Small intestine (tissue), 7 donors: ENCODE measurements at regions not wholly inside any gene's neighbourhood (a gene's known extent, or its start where the extent isn't known, plus 50 kb on each side); places are given as distances from the start of the nearest gene placed in this dataset.

Source experiments
- DNase-seq, 2 donors: peaks; one replicate each; pipeline versions ENCODE4 v3.0.0 to v3.0.0-alpha.2; 2013
- FAIRE-seq: peaks from 2 replicates; lab custom pipeline; 2012; peaks lifted over from hg19 to GRCh38; lab: Jason Lieb, UNC
- H3K27ac ChIP-seq, 3 donors: one replicate each; pipeline ENCODE4 v1.5.1; 2013; ENCODE audit warnings: low read length in 2 of 3, mild to moderate bottlenecking in 2 of 3, control low read depth in 1 of 3, inconsistent platforms in 1 of 3, low read depth in 1 of 3, moderate library complexity in 1 of 3
- H3K27me3 ChIP-seq, 3 donors: one replicate each; pipeline ENCODE4 v1.6.1; 2013; ENCODE audit warnings: low read length in 3 of 3, inconsistent platforms in 1 of 3; ENCODE audit not compliant: control insufficient read depth in 3 of 3, insufficient read depth in 3 of 3
- H3K36me3 ChIP-seq, 3 donors: one replicate each; pipeline ENCODE4 v1.6.1; 2013; ENCODE audit warnings: low read length in 3 of 3, inconsistent platforms in 1 of 3, low read depth in 1 of 3, mild to moderate bottlenecking in 1 of 3, moderate library complexity in 1 of 3; ENCODE audit not compliant: control insufficient read depth in 3 of 3, insufficient read depth in 2 of 3
- H3K4me1 ChIP-seq, 3 donors: one replicate each; pipeline ENCODE4 v1.6.1; 2013; ENCODE audit warnings: low read length in 2 of 3, inconsistent platforms in 1 of 3, low read depth in 1 of 3, mild to moderate bottlenecking in 1 of 3, moderate library complexity in 1 of 3; ENCODE audit not compliant: control insufficient read depth in 3 of 3, insufficient read depth in 2 of 3
- H3K4me3 ChIP-seq, 3 donors: one replicate each; pipeline ENCODE4 v1.5.1; 2013; ENCODE audit warnings: low read length in 3 of 3, control low read depth in 1 of 3, inconsistent platforms in 1 of 3, low read depth in 1 of 3, mild to moderate bottlenecking in 1 of 3, moderate library complexity in 1 of 3
- H3K9me3 ChIP-seq, 2 donors: one replicate each; pipeline ENCODE4 v1.6.1; 2013; ENCODE audit warnings: low read depth in 1 of 2, low read length in 1 of 2; ENCODE audit not compliant: control insufficient read depth in 2 of 2, insufficient read depth in 1 of 2
- WGBS, 3 donors: extraction: QIAGEN DNeasy Blood & Tissue Kit; methylation state at CpG; one replicate each; pipeline ENCODE4 v1.1.7; 2013; 5-methylcytosine and 5-hydroxymethylcytosine counted together
- donor health status: healthy with polysubstance abuse.
- donor health status: control.
- donor health status: control.
- donor health status: Bipolar disorder and iron deficiency.
- donor health status: healthy.

DNA sequence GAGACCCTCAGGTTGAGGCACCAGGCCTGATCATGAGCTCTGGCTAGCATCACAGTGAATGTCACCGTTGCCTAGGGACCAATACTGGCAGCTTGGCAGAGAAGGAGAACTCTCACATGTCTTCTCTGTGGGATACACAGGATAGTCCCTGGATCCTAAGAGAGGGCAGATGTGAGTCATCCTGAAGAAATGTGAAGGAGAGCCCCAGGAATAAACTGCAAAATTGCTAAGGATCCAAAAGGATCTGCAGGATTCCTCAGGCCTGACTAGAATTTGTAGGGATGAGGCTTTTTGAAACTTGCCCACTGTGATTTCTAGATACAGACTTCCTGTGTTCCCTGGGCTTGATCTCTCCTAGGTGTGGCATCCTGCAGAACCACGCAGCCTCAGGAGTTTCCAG, 785.9 kb upstream of the TSPY4 start:
- DNase-seq (no peak), FAIRE-seq (no peak)
- Histone ChIP-seq H3K27me3 (no peaks in the 10 kb centered on the region), H3K4me1 (no peaks in the 10 kb centered on the region), H3K36me3 (no peaks in the 10 kb centered on the region), H3K27ac (no peak overlapping the region), H3K4me3 (no peak overlapping the region), H3K9me3 (peaks cover 0 to 3% of the 10 kb centered on the region in 2 donors)
- whole genome bisulfite sequencing, 3 donors: 59 to 83% methylated on average over 2 of the region's 2 CpGs; no CpG with 5 or more reads in 1 of the 3 donors

GRCh38 chrY:8552168-8552805, 785.0 kb upstream of the TSPY4 start:
- H3K9me3 ChIP-seq: peaks cover 0 to 3% of the 10 kb centered on the region in 2 donors
- no peak overlapping the region for H3K27ac ChIP-seq
- no peaks in the 10 kb centered on the region for H3K4me1 ChIP-seq
- WGBS, 3 donors: 48 to 73% methylated on average over 1 of the region's 1 CpG; no CpG with 5 or more reads in 1 of the 3 donors
- DNase-seq: no peak
- H3K4me3 ChIP-seq: no peak overlapping the region
- FAIRE-seq: no peak
- H3K36me3 ChIP-seq: no peaks in the 10 kb centered on the region
- H3K27me3 ChIP-seq: no peaks in the 10 kb centered on the region

- Histone ChIP-seq H3K27ac (no peak overlapping the region), H3K4me3 (no peak overlapping the region), H3K9me3 (peaks cover 0 to 3% of the 10 kb centered on the region in 2 donors), H3K4me1 (no peaks in the 10 kb centered on the region), H3K36me3 (no peaks in the 10 kb centered on the region), H3K27me3 (no peaks in the 10 kb centered on the region)
- DNase-seq (no peak), FAIRE-seq (no peak)
- 65 to 77% methylated on average over 8 of the region's 8 CpGs; no CpG with 5 or more reads in 1 of the 3 donors for WGBS, 3 donors
Measured at GRCh38 chrY:8553614-8554013, 783.6 kb upstream of the TSPY4 start.

DNA sequence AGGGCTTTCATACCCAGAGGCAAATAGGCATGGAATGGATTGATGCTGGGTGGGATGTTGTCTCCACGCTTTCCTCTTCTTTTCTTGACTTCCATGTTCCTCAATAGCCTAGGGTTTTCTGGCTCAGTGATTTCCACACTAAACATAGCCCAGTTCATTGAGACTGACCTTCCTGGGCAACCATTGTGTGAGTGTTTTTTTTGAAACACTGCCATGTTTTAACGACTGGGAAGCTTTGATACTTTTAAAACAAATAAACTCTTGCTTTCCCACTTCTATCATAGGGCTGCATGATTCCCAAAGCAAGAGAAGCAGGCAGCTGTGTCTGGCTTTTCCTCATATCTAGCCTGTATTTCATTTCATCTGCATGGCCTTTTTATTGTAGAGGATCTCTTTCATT, 775.9 kb upstream of the TSPY4 start:
- Histone ChIP-seq H3K27me3 (no peaks in the 10 kb centered on the region), H3K4me1 (no peaks in the 10 kb centered on the region), H3K4me3 (no peak overlapping the region), H3K9me3 (peaks cover 0 to 3% of the 10 kb centered on the region in 2 donors), H3K27ac (no peak overlapping the region), H3K36me3 (no peaks in the 10 kb centered on the region)
- DNase-seq: no peak
- FAIRE-seq: no peak
- WGBS, 3 donors: 44 to 51% methylated on average over 2 of the region's 2 CpGs; no CpG with 5 or more reads in 1 of the 3 donors

GRCh38 chrY:8562456-8563090, 774.7 kb upstream of the TSPY4 start:
- WGBS, 3 donors: 40 to 83% (median 75%) methylated on average over 1 to 8 of the region's 8 CpGs
- no peaks in the 10 kb centered on the region for H3K36me3 ChIP-seq
- FAIRE-seq: no peak

DNA sequence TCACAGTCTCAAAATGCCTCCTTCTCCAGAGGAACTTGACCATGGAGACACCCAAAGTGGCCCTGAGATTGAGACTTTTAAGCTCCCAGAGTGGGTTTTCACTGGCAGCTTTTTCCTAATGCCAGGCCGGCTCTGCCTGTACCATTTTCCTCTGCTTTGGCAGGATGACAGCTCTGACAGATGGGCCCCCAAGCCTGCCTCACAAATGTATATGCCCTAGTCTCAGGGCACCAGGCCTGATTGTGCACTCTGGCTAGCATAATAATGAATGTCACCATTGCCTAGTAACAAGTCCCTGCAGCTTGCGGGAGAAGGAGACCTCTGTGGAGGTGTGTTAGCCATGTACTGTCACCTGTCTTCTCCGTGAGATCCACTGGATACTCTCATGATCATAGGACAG, 772.8 kb upstream of the TSPY4 start:
- peaks cover 0 to 3% of the 10 kb centered on the region in 2 donors for H3K9me3 ChIP-seq
- no peaks in the 10 kb centered on the region for H3K27me3 ChIP-seq
- no peaks in the 10 kb centered on the region for H3K36me3 ChIP-seq
- no peak overlapping the region for H3K4me3 ChIP-seq
- WGBS, 3 donors: 84 to 97% methylated on average over 3 of the region's 3 CpGs; no CpG with 5 or more reads in 1 of the 3 donors
- DNase-seq (no peak), FAIRE-seq (no peak)
- no peak overlapping the region for H3K27ac ChIP-seq
- no peaks in the 10 kb centered on the region for H3K4me1 ChIP-seq

More at GRCh38 chrY:8562456-8563090, 774.7 kb upstream of the TSPY4 start:
- no peaks in the 10 kb centered on the region for H3K27me3 ChIP-seq
- H3K9me3 ChIP-seq: peaks cover 0 to 3% of the 10 kb centered on the region in 2 donors
- no peak overlapping the region for H3K27ac ChIP-seq
- no peaks in the 10 kb centered on the region for H3K4me1 ChIP-seq
- no peak overlapping the region for H3K4me3 ChIP-seq
- no peak for DNase-seq

DNA sequence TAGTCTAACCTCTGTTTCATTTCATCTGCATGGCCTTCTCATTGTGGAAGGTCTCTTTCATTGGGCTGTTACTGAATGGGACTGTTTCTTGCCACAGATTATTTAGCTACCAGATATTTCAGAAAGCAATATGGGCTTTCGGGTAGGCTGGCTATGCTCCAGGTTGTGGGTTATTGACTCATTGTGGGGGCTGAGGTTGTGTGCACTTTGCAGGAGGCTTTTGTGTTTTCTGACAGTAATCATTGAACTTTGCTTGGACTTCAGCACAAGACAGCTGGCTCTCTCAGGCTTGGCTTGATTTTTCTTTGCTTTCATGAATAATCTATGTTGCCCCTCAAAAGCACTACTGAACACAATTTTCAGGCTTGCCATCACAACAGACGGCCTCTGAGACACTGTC, 771.1 kb upstream of the TSPY4 start:
- no peaks in the 10 kb centered on the region for H3K36me3 ChIP-seq
- no peak overlapping the region for H3K4me3 ChIP-seq
- H3K27ac ChIP-seq: no peak overlapping the region
- 29 to 55% methylated on average over 2 of the region's 2 CpGs; no CpG with 5 or more reads in 1 of the 3 donors for WGBS, 3 donors
- no peaks in the 10 kb centered on the region for H3K27me3 ChIP-seq
- DNase-seq (no peak), FAIRE-seq (no peak)
- H3K4me1 ChIP-seq: no peaks in the 10 kb centered on the region
- no peaks in the 10 kb centered on the region for H3K9me3 ChIP-seq

DNA sequence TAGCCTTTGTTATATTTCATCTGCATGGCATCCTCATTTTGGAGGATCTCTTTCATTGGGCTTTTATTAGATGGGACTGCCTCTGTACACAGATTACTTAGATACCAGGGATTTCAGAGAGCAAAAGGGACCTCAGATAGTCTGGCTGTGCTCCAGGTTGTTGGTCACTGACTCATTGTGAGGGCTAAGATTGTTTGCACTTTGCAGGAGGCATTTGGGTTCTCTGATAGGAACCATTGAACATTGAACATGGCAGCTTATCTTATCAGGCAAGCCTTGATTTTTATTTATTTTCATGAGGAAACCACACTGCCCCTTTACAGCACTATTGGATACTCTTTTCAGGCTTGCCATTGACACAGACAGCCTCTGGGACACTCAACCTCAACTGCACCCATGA, 766.9 kb upstream of the TSPY4 start:
- FAIRE-seq (no peak), DNase-seq (peak in 1 of 2 donors; percentile 78)
- H3K4me1 ChIP-seq: no peaks in the 10 kb centered on the region
- H3K36me3 ChIP-seq: no peaks in the 10 kb centered on the region
- no peaks in the 10 kb centered on the region for H3K27me3 ChIP-seq
- no peak overlapping the region for H3K27ac ChIP-seq
- H3K4me3 ChIP-seq: no peak overlapping the region
- H3K9me3 ChIP-seq: no peaks in the 10 kb centered on the region
